ENCODE measurements at regions not wholly inside any gene's neighbourhood (a gene's known extent, or its start where the extent isn't known, plus 50 kb on each side); places are given as distances from the start of the nearest gene placed in this dataset.

DNA sequence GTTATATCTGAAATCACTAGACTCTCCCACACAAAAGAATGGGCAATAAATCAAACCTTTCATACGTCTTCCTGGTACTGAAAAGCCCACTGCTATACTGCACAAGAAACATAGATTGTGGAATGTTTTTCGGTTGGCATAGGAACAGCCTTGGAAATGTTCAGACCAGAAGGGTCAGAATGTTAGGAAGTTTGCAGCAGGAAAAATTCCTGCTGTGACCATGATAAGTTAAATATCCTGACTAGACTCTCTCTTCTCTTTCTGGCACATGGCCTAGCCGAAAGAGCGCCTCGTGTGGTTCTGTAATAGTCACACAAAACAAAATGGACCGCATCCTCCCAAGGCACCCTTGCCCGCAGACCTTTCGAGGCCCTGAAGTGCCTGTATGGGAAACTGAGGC lies 427.2 kb downstream of the COG6 start:
- TF ChIP-seq GATA3 (IDR thresholded peaks at IDR 0.05; ENCODE audit: low read depth, low read length) (no peak), GATA2 (IDR thresholded peaks at IDR 0.05; ENCODE audit: low read depth, low read length) (no peak)

Measured in SH-SY5Y (cell line).